ENCODE measurements at regions not wholly inside any gene's neighbourhood (a gene's known extent, or its start where the extent isn't known, plus 50 kb on each side); places are given as distances from the start of the nearest gene placed in this dataset.

DNA sequence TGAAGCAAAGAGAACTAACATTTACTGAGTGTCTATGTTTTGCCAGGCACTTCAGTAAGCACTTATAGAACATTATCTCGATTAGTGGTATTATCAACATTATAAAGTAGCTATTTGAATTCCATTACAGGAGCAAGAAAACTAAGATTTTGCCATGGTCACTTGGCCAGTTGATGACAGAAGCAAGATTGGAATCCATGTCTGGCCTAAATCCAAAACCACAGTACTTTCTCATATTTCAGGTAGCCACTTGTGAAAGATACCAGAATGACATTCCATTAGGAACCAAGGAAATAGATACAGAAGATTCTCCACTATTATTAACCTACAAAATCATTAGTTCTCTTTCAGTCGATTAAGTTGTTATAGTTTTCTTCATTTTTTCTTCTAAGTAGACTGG lies 691.0 kb upstream of the API5 start:
- DNase-seq, result no peak
- Histone ChIP-seq H3K4me3 (no peak overlapping the region), H3K36me3 (replicated peaks in 1 of 2; ENCODE audit: insufficient read depth in 1 of 2, low read depth in 2 of 2) (no peaks in the 10 kb centered on the region), H3K27ac (no peak overlapping the region), H3K9me3 (no peaks in the 10 kb centered on the region), H3K27me3 (no peaks in the 10 kb centered on the region), H3K4me1 (no peaks in the 10 kb centered on the region)
- no peak for ATAC-seq
- intact Hi-C loops (cut with DNase I), result no loop called here
- TF ChIP-seq, protein P1, sequence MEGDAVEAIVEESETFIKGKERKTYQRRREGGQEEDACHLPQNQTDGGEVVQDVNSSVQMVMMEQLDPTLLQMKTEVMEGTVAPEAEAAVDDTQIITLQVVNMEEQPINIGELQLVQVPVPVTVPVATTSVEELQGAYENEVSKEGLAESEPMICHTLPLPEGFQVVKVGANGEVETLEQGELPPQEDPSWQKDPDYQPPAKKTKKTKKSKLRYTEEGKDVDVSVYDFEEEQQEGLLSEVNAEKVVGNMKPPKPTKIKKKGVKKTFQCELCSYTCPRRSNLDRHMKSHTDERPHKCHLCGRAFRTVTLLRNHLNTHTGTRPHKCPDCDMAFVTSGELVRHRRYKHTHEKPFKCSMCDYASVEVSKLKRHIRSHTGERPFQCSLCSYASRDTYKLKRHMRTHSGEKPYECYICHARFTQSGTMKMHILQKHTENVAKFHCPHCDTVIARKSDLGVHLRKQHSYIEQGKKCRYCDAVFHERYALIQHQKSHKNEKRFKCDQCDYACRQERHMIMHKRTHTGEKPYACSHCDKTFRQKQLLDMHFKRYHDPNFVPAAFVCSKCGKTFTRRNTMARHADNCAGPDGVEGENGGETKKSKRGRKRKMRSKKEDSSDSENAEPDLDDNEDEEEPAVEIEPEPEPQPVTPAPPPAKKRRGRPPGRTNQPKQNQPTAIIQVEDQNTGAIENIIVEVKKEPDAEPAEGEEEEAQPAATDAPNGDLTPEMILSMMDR (IDR thresholded peaks at IDR 0.05), result no peak
- TF ChIP-seq POLR2A (IDR thresholded peaks at IDR 0.05), result no peak
- WGBS, 2 donors, result 66 to 84% methylated on average over 2 of the region's 2 CpGs

- H3K9me3 ChIP-seq, result no peaks in the 10 kb centered on the region
- no peaks in the 10 kb centered on the region for H3K36me3 ChIP-seq (replicated peaks in 1 of 2; ENCODE audit: insufficient read depth in 1 of 2, low read depth in 2 of 2)
- no peaks in the 10 kb centered on the region for H3K4me1 ChIP-seq
- intact Hi-C loops (cut with DNase I), result no loop called here
- 26 to 32% methylated on average over 9 of the region's 9 CpGs for WGBS, 2 donors
- TF ChIP-seq POLR2A (IDR thresholded peaks at IDR 0.05), result no peak
- TF ChIP-seq, protein P1 (IDR thresholded peaks at IDR 0.05), result no peak
- H3K4me3 ChIP-seq, result no peak overlapping the region
- no peaks in the 10 kb centered on the region for H3K27me3 ChIP-seq
- ATAC-seq, result no peak
- no peak for DNase-seq
- no peak overlapping the region for H3K27ac ChIP-seq
These were observed 685.8 kb upstream of the API5 start for GRCh38 chr11:42625757-42626665.

GRCh38 chr11:42631220-42631843 lies 680.5 kb upstream of the API5 start:
- intact Hi-C loops (cut with DNase I), result no loop called here
- TF ChIP-seq POLR2A (IDR thresholded peaks at IDR 0.05), result no peak
- TF ChIP-seq, protein P1 (IDR thresholded peaks at IDR 0.05), result no peak
- no peaks in the 10 kb centered on the region for H3K4me1 ChIP-seq
- no peak for ATAC-seq
- 34 to 40% methylated on average over 2 of the region's 2 CpGs for WGBS, 2 donors
- no peak overlapping the region for H3K27ac ChIP-seq
- H3K4me3 ChIP-seq, result no peak overlapping the region
- H3K27me3 ChIP-seq, result no peaks in the 10 kb centered on the region
- DNase-seq, result no peak
- no peaks in the 10 kb centered on the region for H3K9me3 ChIP-seq
- H3K36me3 ChIP-seq (replicated peaks in 1 of 2; ENCODE audit: insufficient read depth in 1 of 2, low read depth in 2 of 2), result no peaks in the 10 kb centered on the region

DNA sequence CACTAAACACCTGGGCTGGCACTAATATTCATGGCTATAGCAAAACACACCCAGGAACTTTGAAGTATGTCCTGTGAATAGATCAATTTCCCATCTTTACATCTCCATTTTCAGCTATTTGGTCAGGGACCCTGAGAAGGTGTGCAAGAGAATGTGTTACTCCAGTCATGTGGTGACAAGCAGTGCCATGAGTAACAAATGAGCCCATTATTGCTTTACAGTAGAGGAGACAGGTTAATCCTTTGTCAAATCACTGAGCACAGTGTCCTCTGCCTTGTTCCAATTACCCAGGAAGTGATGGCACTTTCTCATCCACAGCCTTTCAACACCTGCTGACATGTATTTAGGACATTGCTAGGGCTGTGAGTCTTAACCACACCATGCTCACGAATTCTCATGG lies 664.8 kb upstream of the API5 start:
- intact Hi-C loops (cut with DNase I), result no loop called here
- no peaks in the 10 kb centered on the region for H3K36me3 ChIP-seq (replicated peaks in 1 of 2; ENCODE audit: insufficient read depth in 1 of 2, low read depth in 2 of 2)
- H3K9me3 ChIP-seq, result no peaks in the 10 kb centered on the region
- no peak overlapping the region for H3K27ac ChIP-seq
- no peak for DNase-seq
- no peaks in the 10 kb centered on the region for H3K27me3 ChIP-seq
- TF ChIP-seq POLR2A (IDR thresholded peaks at IDR 0.05), result no peak
- TF ChIP-seq, protein P1 (IDR thresholded peaks at IDR 0.05), result no peak
- 15 to 17% methylated on average over 1 of the region's 1 CpG for WGBS, 2 donors
- no peaks in the 10 kb centered on the region for H3K4me1 ChIP-seq
- H3K4me3 ChIP-seq, result no peak overlapping the region
- ATAC-seq, result no peak
